Left ventricle myocardium inferior (tissue), 1 donor: ENCODE measurements at regions not wholly inside any gene's neighbourhood (a gene's known extent, or its start where the extent isn't known, plus 50 kb on each side); places are given as distances from the start of the nearest gene placed in this dataset.

Experiments
- DNase-seq: peaks from one replicate; pipeline ENCODE4 v3.0.0-alpha.2; 2020
- H3K27ac ChIP-seq: fragments of 200-600 bp; replicated peaks from 2 replicates; pipeline ENCODE4 v1.8.0; 2021
- H3K27me3 ChIP-seq: fragments of 200-600 bp; 2 replicates; pipeline ENCODE4 v1.8.0; 2021; ENCODE audit warnings: low read depth
- H3K36me3 ChIP-seq: fragments of 200-600 bp; 2 replicates; pipeline ENCODE4 v1.8.0; 2021
- H3K4me1 ChIP-seq: fragments of 200-600 bp; 2 replicates; pipeline ENCODE4 v1.8.0; 2021
- H3K4me3 ChIP-seq: fragments of 200-600 bp; 2 replicates; pipeline ENCODE4 v1.8.0; 2021; ENCODE audit warnings: mild to moderate bottlenecking, moderate library complexity
- H3K9me3 ChIP-seq: fragments of 200-600 bp; replicated peaks from 2 replicates; pipeline ENCODE4 v1.8.0; 2021
- intact Hi-C: fragments of 100-400 bp; cut with micrococcal nuclease; formaldehyde crosslinking; loops from one replicate; pipeline ENCODE4 v1.11.0; 2022
- TF ChIP-seq, protein P1 (sequence below): fragments of 200-600 bp; IDR thresholded peaks from 2 replicates; pipeline ENCODE4 v1.8.0; 2021; ENCODE audit warnings: antibody characterized with exemption, mild to moderate bottlenecking, borderline replicate concordance
- donor health status: DM: no; HTN: yes; CAD: no; lungs with severe emphysema.

DNA sequence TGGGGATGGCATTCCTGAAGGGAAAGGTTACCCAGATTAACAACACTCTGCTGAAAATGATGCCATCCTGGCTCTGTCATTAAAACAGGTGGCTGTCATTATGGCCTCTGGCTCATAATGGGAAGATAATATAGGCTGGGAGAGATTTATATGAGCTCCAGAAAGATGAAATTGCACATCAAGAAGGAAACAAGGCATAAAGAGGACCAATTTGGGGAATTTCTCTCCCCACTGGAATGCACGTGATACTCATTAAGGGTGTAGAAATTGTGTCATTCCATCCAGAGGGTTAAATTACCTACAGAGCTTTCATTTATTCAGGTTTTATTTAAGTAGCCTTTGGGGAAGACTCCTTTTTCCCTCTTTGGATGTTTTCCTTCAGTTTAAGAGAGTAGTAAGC, 71.6 kb upstream of the CELF2 start:
- H3K4me3 ChIP-seq, result no peak overlapping the region
- intact Hi-C loops, result loop anchor here (5.0 kb wide), 1 partner anchor 434 kb away; no protein-coding TSS in a partner anchor
- TF ChIP-seq, protein P1, sequence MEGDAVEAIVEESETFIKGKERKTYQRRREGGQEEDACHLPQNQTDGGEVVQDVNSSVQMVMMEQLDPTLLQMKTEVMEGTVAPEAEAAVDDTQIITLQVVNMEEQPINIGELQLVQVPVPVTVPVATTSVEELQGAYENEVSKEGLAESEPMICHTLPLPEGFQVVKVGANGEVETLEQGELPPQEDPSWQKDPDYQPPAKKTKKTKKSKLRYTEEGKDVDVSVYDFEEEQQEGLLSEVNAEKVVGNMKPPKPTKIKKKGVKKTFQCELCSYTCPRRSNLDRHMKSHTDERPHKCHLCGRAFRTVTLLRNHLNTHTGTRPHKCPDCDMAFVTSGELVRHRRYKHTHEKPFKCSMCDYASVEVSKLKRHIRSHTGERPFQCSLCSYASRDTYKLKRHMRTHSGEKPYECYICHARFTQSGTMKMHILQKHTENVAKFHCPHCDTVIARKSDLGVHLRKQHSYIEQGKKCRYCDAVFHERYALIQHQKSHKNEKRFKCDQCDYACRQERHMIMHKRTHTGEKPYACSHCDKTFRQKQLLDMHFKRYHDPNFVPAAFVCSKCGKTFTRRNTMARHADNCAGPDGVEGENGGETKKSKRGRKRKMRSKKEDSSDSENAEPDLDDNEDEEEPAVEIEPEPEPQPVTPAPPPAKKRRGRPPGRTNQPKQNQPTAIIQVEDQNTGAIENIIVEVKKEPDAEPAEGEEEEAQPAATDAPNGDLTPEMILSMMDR, result no peak

DNA sequence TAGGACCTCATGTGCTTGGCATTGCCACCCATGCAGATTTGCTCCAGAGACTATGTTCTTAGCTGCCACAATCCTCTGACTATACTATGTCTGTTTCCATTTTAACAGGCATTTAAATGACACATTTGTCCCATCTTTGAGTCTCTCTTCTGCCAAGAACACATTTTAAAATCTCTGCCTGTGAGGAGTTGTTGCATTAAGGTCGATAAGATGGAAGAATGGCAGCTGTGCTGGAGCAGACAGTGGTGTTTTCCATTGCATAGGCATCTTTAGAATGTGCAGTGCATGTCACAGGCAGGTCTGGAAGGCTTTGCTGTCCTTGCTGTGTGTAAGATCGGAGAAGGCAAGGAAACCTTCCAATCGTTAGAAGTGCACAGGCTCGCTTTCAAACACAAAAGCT, 70.9 kb upstream of the CELF2 start:
- H3K27me3 ChIP-seq, result no peaks in the 10 kb centered on the region
- H3K4me3 ChIP-seq, result no peak overlapping the region
- no peak overlapping the region for H3K27ac ChIP-seq
- peaks cover 17% of the 10 kb centered on the region for H3K9me3 ChIP-seq
- no peaks in the 10 kb centered on the region for H3K36me3 ChIP-seq
- H3K4me1 ChIP-seq, result no peaks in the 10 kb centered on the region
- intact Hi-C loops, result loop anchor here (5.0 kb wide), 1 partner anchor 434 kb away; no protein-coding TSS in a partner anchor
- TF ChIP-seq, protein P1, result no peak
- DNase-seq, result no peak

More for the DNA sequence above, 71.6 kb upstream of the CELF2 start:
- Histone ChIP-seq H3K9me3 (peaks cover 17% of the 10 kb centered on the region), H3K36me3 (no peaks in the 10 kb centered on the region), H3K27ac (no peak overlapping the region), H3K4me1 (no peaks in the 10 kb centered on the region), H3K27me3 (no peaks in the 10 kb centered on the region)
- no peak for DNase-seq

DNA sequence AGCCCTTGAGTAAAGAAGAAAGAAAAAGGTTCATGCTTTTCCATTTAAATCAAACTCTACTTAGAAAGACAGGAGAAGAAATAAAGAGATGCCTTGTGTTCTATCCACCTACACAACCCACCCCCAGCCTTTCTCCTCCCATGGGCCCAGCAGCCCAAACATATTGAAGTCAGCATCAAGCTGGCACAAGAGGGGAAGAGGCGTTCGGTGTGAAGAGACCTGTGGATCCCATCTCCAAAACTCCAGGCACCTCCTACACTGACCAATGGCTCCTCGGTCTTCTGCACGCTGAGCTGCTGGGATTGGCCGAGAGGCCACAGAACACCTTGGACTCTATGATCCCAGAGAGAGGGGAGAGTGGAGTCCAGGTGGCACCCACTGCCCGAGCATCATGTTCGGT, 66.0 kb upstream of the CELF2 start:
- Histone ChIP-seq H3K27me3 (no peaks in the 10 kb centered on the region), H3K4me1 (no peaks in the 10 kb centered on the region), H3K9me3 (no peaks in the 10 kb centered on the region), H3K4me3 (no peak overlapping the region), H3K36me3 (no peaks in the 10 kb centered on the region), H3K27ac (no peak overlapping the region)
- intact Hi-C loops, result no loop called here
- TF ChIP-seq, protein P1, result no peak
- no peak for DNase-seq

DNA sequence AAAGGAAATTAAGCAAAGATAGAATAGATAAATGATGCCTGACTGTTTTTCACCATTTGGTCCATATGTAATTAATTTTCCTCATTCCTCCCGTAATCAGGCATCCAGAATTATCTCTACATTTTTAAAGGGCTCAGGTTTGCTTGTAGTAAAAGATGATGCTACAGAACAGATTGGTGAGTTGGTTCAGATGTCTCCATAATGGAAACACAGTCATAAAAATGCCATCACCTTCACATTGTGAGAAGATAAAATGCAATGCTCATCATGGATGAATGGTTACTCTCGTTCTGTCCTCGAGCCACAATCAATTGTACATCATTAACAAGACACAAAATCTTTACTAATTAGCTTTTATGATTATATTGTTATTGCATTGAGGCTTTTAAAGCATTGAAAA, 64.9 kb upstream of the CELF2 start:
- H3K4me1 ChIP-seq, result no peaks in the 10 kb centered on the region
- intact Hi-C loops, result no loop called here
- DNase-seq, result no peak

DNA sequence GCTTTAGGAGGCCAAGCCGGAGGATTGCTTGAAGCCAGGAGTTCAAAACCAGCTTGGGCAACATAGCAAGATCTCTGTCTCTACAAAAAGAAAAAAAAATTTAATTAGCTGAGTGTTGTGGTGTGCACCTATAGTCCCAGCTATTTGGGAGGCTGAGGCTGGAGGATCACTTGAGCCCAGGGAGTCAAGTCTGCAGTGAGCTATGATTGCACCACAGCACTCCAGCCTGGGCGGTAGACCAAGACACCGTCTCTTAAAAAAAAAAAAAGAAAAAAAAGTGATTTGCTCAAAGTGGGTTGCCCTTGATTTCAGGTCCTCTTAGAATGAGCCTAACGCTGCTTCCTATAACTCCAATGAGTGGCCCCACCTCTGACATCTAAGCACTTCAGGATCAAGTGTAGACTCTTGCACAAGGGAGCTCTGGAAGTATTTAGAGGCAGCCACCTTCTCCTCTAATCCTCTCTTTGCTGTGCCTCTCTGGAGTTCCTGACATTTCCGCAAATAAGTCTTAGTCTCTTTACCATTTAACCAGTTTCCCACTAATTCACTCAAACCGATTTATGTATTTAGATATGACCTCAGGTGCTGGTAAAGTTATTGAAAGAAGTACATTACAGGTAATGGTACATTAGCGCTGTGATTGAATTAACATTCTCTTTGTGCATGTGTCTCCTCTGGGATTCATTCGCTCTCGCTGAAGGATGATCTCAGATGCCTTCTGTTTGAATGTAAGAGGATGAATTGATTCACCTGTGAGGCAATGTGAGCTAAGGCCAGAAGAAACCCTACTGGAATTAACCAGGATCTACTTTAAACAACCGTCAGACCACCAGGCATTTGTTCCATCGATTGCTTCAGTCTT, 60.8 kb upstream of the CELF2 start:
- Histone ChIP-seq H3K9me3 (no peaks in the 10 kb centered on the region), H3K4me1 (peaks cover 11% of the 10 kb centered on the region), H3K27ac (no peak overlapping the region), H3K4me3 (no peak overlapping the region), H3K36me3 (no peaks in the 10 kb centered on the region), H3K27me3 (no peaks in the 10 kb centered on the region)
- TF ChIP-seq, protein P1, result no peak
- intact Hi-C loops, result no loop called here
- no peak for DNase-seq

More for the DNA sequence above, 64.9 kb upstream of the CELF2 start:
- no peaks in the 10 kb centered on the region for H3K27me3 ChIP-seq
- no peak overlapping the region for H3K27ac ChIP-seq
- TF ChIP-seq, protein P1, result no peak
- H3K4me3 ChIP-seq, result no peak overlapping the region
- H3K36me3 ChIP-seq, result no peaks in the 10 kb centered on the region
- no peaks in the 10 kb centered on the region for H3K9me3 ChIP-seq
